H1 (cell line): ENCODE measurements at regions not wholly inside any gene's neighbourhood (a gene's known extent, or its start where the extent isn't known, plus 50 kb on each side); places are given as distances from the start of the nearest gene placed in this dataset.

ENCODE experiments used
- CTCF ChIA-PET: fragments of 300-600 bp; sonication (Branson Sonifier 250); formaldehyde crosslinking; loops from one replicate; lab custom pipeline; 2021; ENCODE audit not compliant: partially characterized antibody; lab: Charles Lee
- POLR2A ChIA-PET: fragments of 300-600 bp; sonication (Branson Sonifier 250); formaldehyde crosslinking; loops from one replicate; lab custom pipeline; 2021; ENCODE audit warnings: inconsistent platforms; ENCODE audit not compliant: partially characterized antibody; lab: Charles Lee
- DNase-seq, 2 experiments: peaks; one replicate each; pipeline versions ENCODE4 v3.0.0 to v3.0.0-alpha.2; 2010 to 2022; ENCODE audit warnings: low spot score in 2 of 2, low read depth in 1 of 2, mixed read lengths in 1 of 2
- FAIRE-seq: peaks from 2 replicates; lab custom pipeline; 2011; peaks lifted over from hg19 to GRCh38; lab: Jason Lieb, UNC
- H2AFZ ChIP-seq: 2 replicates; pipeline ENCODE4 v1.8.1; 2012; ENCODE audit warnings: low read length, inconsistent platforms
- H2AK5ac ChIP-seq: 2 replicates; pipeline ENCODE4 v1.6.1; 2013; ENCODE audit warnings: low read depth, low read length
- H2BK120ac ChIP-seq: replicated peaks from 2 replicates; pipeline ENCODE3; 2013; ENCODE audit warnings: low read depth, low read length, inconsistent platforms
- H2BK12ac ChIP-seq: 2 replicates; pipeline ENCODE4 v1.6.1; 2013; ENCODE audit warnings: low read depth, low read length
- H2BK15ac ChIP-seq: 2 replicates; pipeline ENCODE4 v1.6.1; 2013; ENCODE audit warnings: low read length
- H2BK20ac ChIP-seq: 2 replicates; pipeline ENCODE4 v1.6.1; 2013; ENCODE audit warnings: low read length
- H2BK5ac ChIP-seq: 2 replicates; pipeline ENCODE4 v1.6.1; 2013; ENCODE audit warnings: low read depth, low read length
- H3K14ac ChIP-seq: 2 replicates; pipeline ENCODE4 v1.6.1; 2013; ENCODE audit warnings: inconsistent platforms; ENCODE audit not compliant: insufficient read length
- H3K18ac ChIP-seq: 2 replicates; pipeline ENCODE4 v1.6.1; 2013; ENCODE audit warnings: low read length; ENCODE audit errors: extremely low read depth
- H3K23ac ChIP-seq: 2 replicates; pipeline ENCODE4 v1.6.1; 2013; ENCODE audit warnings: inconsistent platforms; ENCODE audit not compliant: insufficient read length
- H3K23me2 ChIP-seq: 2 replicates; pipeline ENCODE4 v1.6.1; 2013; ENCODE audit warnings: low read depth, low read length
- H3K27ac ChIP-seq: 2 replicates; pipeline ENCODE4 v1.6.1; 2011; ENCODE audit warnings: low read depth, low read length, inconsistent platforms
- H3K27me3 ChIP-seq, 4 experiments: replicated peaks in 1 of 4; 1 replicate in 1 of 4; 2 replicates in 3 of 4; pipeline versions ENCODE4 v1.6.1 to v1.8.1; 2011 to 2013; ENCODE audit warnings: low read length in 3 of 4, mild to moderate bottlenecking in 3 of 4, inconsistent platforms in 2 of 4, mixed read lengths in 2 of 4, moderate library complexity in 1 of 4; ENCODE audit not compliant: control insufficient read depth in 3 of 4, insufficient read depth in 3 of 4; ENCODE audit errors: extremely low read depth in 1 of 4
- H3K36me3 ChIP-seq, 4 experiments: 2 replicates each; pipeline versions ENCODE4 v1.6.1 to v1.8.1; 2011 to 2013; ENCODE audit warnings: mild to moderate bottlenecking in 4 of 4, low read length in 3 of 4, moderate library complexity in 2 of 4, control low read depth in 1 of 4, inconsistent platforms in 1 of 4; ENCODE audit not compliant: insufficient read depth in 4 of 4, control insufficient read depth in 2 of 4
- H3K4ac ChIP-seq: replicated peaks from 2 replicates; pipeline ENCODE3; 2013; ENCODE audit warnings: low read length, low read depth, mixed read lengths, inconsistent platforms; ENCODE audit not compliant: insufficient read length
- H3K4me1 ChIP-seq, 4 experiments: replicated peaks in 1 of 4; 1 replicate in 1 of 4; 2 replicates in 3 of 4; pipeline versions ENCODE4 v1.6.1 to v1.8.1; 2011 to 2013; ENCODE audit warnings: low read length in 3 of 4, inconsistent platforms in 2 of 4, mixed read lengths in 1 of 4; ENCODE audit not compliant: insufficient read depth in 4 of 4, control insufficient read depth in 3 of 4
- H3K4me2 ChIP-seq, 2 experiments: 2 replicates each; pipeline versions ENCODE4 v1.6.1 to v1.8.1; 2011 to 2013; ENCODE audit warnings: low read depth in 2 of 2, low read length in 2 of 2, control low read depth in 1 of 2, inconsistent platforms in 1 of 2, mild to moderate bottlenecking in 1 of 2; ENCODE audit not compliant: insufficient read depth in 1 of 2
- H3K4me3 ChIP-seq, 4 experiments: fragments of 200-600, 300-600 bp in 1 of 4; sonication (generic), shearing (Covaris generic), sonication (Bioruptor Twin) in 1 of 4; 2 replicates each; pipeline versions ENCODE4 v1.5.1 to v1.8.1; 2011 to 2016; ENCODE audit warnings: low read length in 4 of 4, low read depth in 3 of 4, control low read depth in 2 of 4, inconsistent platforms in 2 of 4, mild to moderate bottlenecking in 2 of 4, mixed read lengths in 1 of 4, moderate library complexity in 1 of 4; ENCODE audit not compliant: insufficient read depth in 2 of 4; ENCODE audit errors: extremely low read depth in 1 of 4
- H3K56ac ChIP-seq: replicated peaks from 2 replicates; pipeline ENCODE3; 2013; ENCODE audit warnings: low read depth, mild to moderate bottlenecking, mixed read lengths, low read length, inconsistent platforms; ENCODE audit not compliant: insufficient read length
- H3K79me1 ChIP-seq: 2 replicates; pipeline ENCODE4 v1.6.1; 2013; ENCODE audit warnings: low read depth, low read length, control low read depth
- H3K79me2 ChIP-seq, 2 experiments: 2 replicates each; pipeline versions ENCODE4 v1.6.1 to v1.8.1; 2012 to 2013; ENCODE audit warnings: low read length in 2 of 2, mild to moderate bottlenecking in 2 of 2, inconsistent platforms in 1 of 2; ENCODE audit not compliant: insufficient read depth in 2 of 2, control insufficient read depth in 1 of 2
- H3K9ac ChIP-seq, 4 experiments: replicated peaks in 1 of 4; 1 replicate in 1 of 4; 2 replicates in 3 of 4; pipeline versions ENCODE4 v1.6.1 to v1.8.1; 2011 to 2013; ENCODE audit warnings: low read depth in 3 of 4, low read length in 3 of 4, control low read depth in 2 of 4, mild to moderate bottlenecking in 2 of 4, moderate library complexity in 2 of 4, inconsistent platforms in 1 of 4; ENCODE audit errors: extremely low read depth in 1 of 4
- H3K9me3 ChIP-seq, 2 experiments: 2 replicates each; pipeline versions ENCODE4 v1.6.1 to v1.8.1; 2012 to 2013; ENCODE audit warnings: mild to moderate bottlenecking in 2 of 2, moderate library complexity in 2 of 2, control low read depth in 1 of 2, inconsistent platforms in 1 of 2, low read depth in 1 of 2, low read length in 1 of 2, mixed read lengths in 1 of 2; ENCODE audit not compliant: insufficient read depth in 2 of 2
- H4K20me1 ChIP-seq, 2 experiments: replicated peaks in 1 of 2; 2 replicates each; pipeline versions ENCODE3 to v1.8.1; 2011 to 2013; ENCODE audit warnings: inconsistent platforms in 2 of 2, low read length in 2 of 2, mild to moderate bottlenecking in 1 of 2; ENCODE audit not compliant: insufficient read depth in 2 of 2, control insufficient read depth in 1 of 2
- H4K5ac ChIP-seq: 2 replicates; pipeline ENCODE4 v1.6.1; 2013; ENCODE audit warnings: low read length, low read depth, mixed read lengths, inconsistent platforms; ENCODE audit not compliant: insufficient read length
- H4K8ac ChIP-seq: 2 replicates; pipeline ENCODE4 v1.8.0; 2013; ENCODE audit warnings: mild to moderate bottlenecking, moderate library complexity, low read length, inconsistent platforms; ENCODE audit not compliant: insufficient read depth; ENCODE audit errors: extremely low read depth
- H4K91ac ChIP-seq: replicated peaks from 2 replicates; pipeline ENCODE3; 2013; ENCODE audit warnings: low read length, mixed read lengths, inconsistent platforms; ENCODE audit not compliant: insufficient read length
- ATF2 ChIP-seq: IDR thresholded peaks from 2 replicates; pipeline ENCODE4 v1.6.1; 2012; ENCODE audit warnings: low read length, inconsistent platforms
- EZH2 ChIP-seq: fragments of 200-600 bp; sonication (generic); IDR thresholded peaks from 2 replicates; pipeline ENCODE4 v1.7.1; 2012; ENCODE audit warnings: low read depth, mild to moderate bottlenecking, moderate library complexity, low read length, inconsistent platforms; ENCODE audit not compliant: severe bottlenecking
- PHF8 ChIP-seq: fragments of 200-600 bp; sonication (generic); conservative IDR thresholded peaks from 2 replicates; pipeline ENCODE4 v1.7.1; 2012; ENCODE audit warnings: low read depth, mild to moderate bottlenecking, inconsistent platforms, low read length, moderate library complexity
- RFX5 ChIP-seq: IDR thresholded peaks from 2 replicates; pipeline ENCODE4 v1.6.1; 2011; ENCODE audit warnings: low read depth, low read length, improper control_type of control experiment, borderline replicate concordance
- SUZ12 ChIP-seq: fragments of 200-600 bp; sonication (generic); IDR thresholded peaks from 2 replicates; pipeline ENCODE4 v1.6.1; 2012; ENCODE audit warnings: mild to moderate bottlenecking, inconsistent platforms, low read length, moderate library complexity, mixed read lengths
- TBP ChIP-seq: IDR thresholded peaks from 2 replicates; pipeline ENCODE4 v1.6.1; 2011; ENCODE audit warnings: low read depth, low read length, improper control_type of control experiment
- TEAD4 ChIP-seq: IDR thresholded peaks from 2 replicates; pipeline ENCODE4 v1.6.1; 2012; ENCODE audit warnings: low read depth, low read length, inconsistent platforms, mixed read lengths
- WGBS, 2 experiments: shearing (Covaris generic) in 1 of 2; methylation state at CpG; one replicate each; pipeline versions ENCODE4 v1.1.6 to v1.1.7; 2013 to 2015; ENCODE audit warnings: low lambda C conversion rate in 2 of 2, mixed read lengths in 2 of 2, inconsistent platforms in 1 of 2, low coverage in 1 of 2, missing lambda C conversion rate in 1 of 2; ENCODE audit not compliant: insufficient replicate concordance in 2 of 2, insufficient coverage in 1 of 2, insufficient read length in 1 of 2; ENCODE audit errors: extremely low coverage in 1 of 2, missing lambda C conversion rate in 1 of 2; 5-methylcytosine and 5-hydroxymethylcytosine counted together

GRCh38 chr13:64278493-64278892, 2862.8 kb upstream of the PCDH20 start:
- no peak for TF ChIP-seq EZH2
- no peak for TF ChIP-seq ATF2
- TF ChIP-seq RFX5 = no peak
- no peak for TF ChIP-seq SUZ12
- no peak for TF ChIP-seq TBP
- TF ChIP-seq TEAD4 = no peak
- no peak for TF ChIP-seq PHF8
- Histone ChIP-seq H3K18ac (no peak overlapping the region), H3K23ac (no peak overlapping the region), H2BK15ac (no peak overlapping the region), H2BK120ac (no peak overlapping the region), H2BK5ac (no peak overlapping the region), H3K27me3 (no peaks in the 10 kb centered on the region), H3K79me1 (no peaks in the 10 kb centered on the region), H3K4me1 (no peaks in the 10 kb centered on the region), H3K27ac (no peak overlapping the region), H4K8ac (no peak overlapping the region), H3K9me3 (no peaks in the 10 kb centered on the region), H3K4me2 (no peak overlapping the region), H4K20me1 (no peaks in the 10 kb centered on the region), H3K4me3 (no peak overlapping the region), H2BK20ac (no peak overlapping the region), H4K5ac (no peak overlapping the region), H3K14ac (no peak overlapping the region), H3K79me2 (no peaks in the 10 kb centered on the region), H3K23me2 (peaks cover 1% of the 10 kb centered on the region; the same call in 1 of the 2 replicates), H4K91ac (no peak overlapping the region), H3K9ac (no peak overlapping the region), H3K36me3 (no peaks in the 10 kb centered on the region), H2AK5ac (no peak overlapping the region), H3K56ac (no peak overlapping the region), H2BK12ac (no peak overlapping the region), H3K4ac (no peak overlapping the region), H2AFZ (no peak overlapping the region)
- WGBS, 2 experiments = 91% methylated on average over 5 of the region's 5 CpGs; no CpG with 5 or more reads in 1 of the 2 experiments
- no peak for DNase-seq
- ChIA-PET POLR2A (no interaction called here), CTCF (no interaction called here)
- FAIRE-seq = no peak
